Ovary (tissue), 7 donors: ENCODE measurements at regions not wholly inside any gene's neighbourhood (a gene's known extent, or its start where the extent isn't known, plus 50 kb on each side); places are given as distances from the start of the nearest gene placed in this dataset.

Source experiments
- DNase-seq, 5 donors: peaks; one replicate each; pipeline ENCODE4 v3.0.0-alpha.2; 2019 to 2020
- H3K27ac ChIP-seq, 2 donors: fragments of 200-600 bp; one replicate each; pipeline versions ENCODE4 v1.5.1 to v1.8.0; 2019 to 2022
- H3K27me3 ChIP-seq: fragments of 200-600 bp; one replicate; pipeline ENCODE4 v1.8.0; 2022
- H3K36me3 ChIP-seq: fragments of 200-600 bp; sonication (generic); one replicate; pipeline ENCODE4 v1.5.1; 2019
- H3K4me1 ChIP-seq: one replicate; pipeline ENCODE4 v1.8.1; 2013; ENCODE audit warnings: mild to moderate bottlenecking, moderate library complexity; ENCODE audit not compliant: insufficient read depth
- H3K4me3 ChIP-seq: fragments of 200-600 bp; sonication (generic); one replicate; pipeline ENCODE4 v1.5.1; 2017
- H3K9me3 ChIP-seq, 2 donors: fragments of 200-600 bp in 1 of 2; sonication (generic) in 1 of 2; one replicate each; pipeline versions ENCODE4 v1.5.1 to v1.8.1; 2013 to 2019; ENCODE audit warnings: mild to moderate bottlenecking in 1 of 2, moderate library complexity in 1 of 2
- EP300 ChIP-seq: sonication (generic); formaldehyde crosslinking; IDR thresholded peaks from one replicate; pipeline ENCODE4 v1.6.1; 2017; ENCODE audit warnings: antibody characterized with exemption
- POLR2A ChIP-seq: fragments of 450-650 bp; IDR thresholded peaks from one replicate; pipeline ENCODE4 v1.6.1; 2017; ENCODE audit warnings: antibody characterized with exemption, mild to moderate bottlenecking, moderate library complexity
- WGBS, 3 donors: extraction: QIAGEN DNeasy Blood & Tissue Kit in 1 of 3; methylation state at CpG; one replicate each; pipeline versions ENCODE4 v1.1.5 to v1.1.7; 2013 to 2017; 5-methylcytosine and 5-hydroxymethylcytosine counted together
- intact Hi-C, 4 donors: fragments of 100-400 bp; cut with DNase I; formaldehyde crosslinking; loops; one replicate each; pipeline versions ENCODE4 v1.11.0 to v1.15.1; 2022 to 2023
- TF ChIP-seq, protein P1 (sequence below), 3 donors: fragments of 450-650 bp in 2 of 3; fragments of 200-600 bp in 1 of 3; IDR thresholded peaks; one replicate each; pipeline versions ENCODE4 v1.5.1 to v1.8.0; 2016 to 2022; ENCODE audit warnings: antibody characterized with exemption in 3 of 3, mild to moderate bottlenecking in 1 of 3
- donor health status: DM: no; HTN: no; CAD: no; lungs with moderate emphysema.
- donor health status: DM: no; HTN: no; CAD: no.
- donor health status: Bipolar disorder and iron deficiency.
- donor health status: DM: no; HTN: no; CAD: no.
- donor health status: DM: yes; HTN: yes; CAD: no.

DNA sequence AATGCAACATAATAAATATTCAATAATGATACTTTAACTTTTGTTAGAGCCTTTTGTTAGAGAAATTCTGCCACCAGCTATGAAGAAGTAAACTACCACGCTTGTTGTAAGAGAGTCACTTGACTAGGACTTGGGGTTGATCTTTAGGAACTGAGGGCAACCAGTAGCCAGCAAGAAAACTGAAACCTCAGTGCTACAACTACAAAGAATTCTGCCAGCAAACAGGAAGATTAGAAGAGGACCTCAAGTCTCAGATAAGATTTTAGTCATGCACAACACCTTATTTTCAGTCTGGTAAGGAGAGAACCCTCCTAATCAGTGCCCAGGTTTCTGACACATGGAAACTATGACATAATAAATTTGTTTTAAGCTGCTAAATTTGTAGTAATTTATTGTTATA, 498.3 kb upstream of the STEAP1 start:
- TF ChIP-seq POLR2A = no peak
- TF ChIP-seq, protein P1, sequence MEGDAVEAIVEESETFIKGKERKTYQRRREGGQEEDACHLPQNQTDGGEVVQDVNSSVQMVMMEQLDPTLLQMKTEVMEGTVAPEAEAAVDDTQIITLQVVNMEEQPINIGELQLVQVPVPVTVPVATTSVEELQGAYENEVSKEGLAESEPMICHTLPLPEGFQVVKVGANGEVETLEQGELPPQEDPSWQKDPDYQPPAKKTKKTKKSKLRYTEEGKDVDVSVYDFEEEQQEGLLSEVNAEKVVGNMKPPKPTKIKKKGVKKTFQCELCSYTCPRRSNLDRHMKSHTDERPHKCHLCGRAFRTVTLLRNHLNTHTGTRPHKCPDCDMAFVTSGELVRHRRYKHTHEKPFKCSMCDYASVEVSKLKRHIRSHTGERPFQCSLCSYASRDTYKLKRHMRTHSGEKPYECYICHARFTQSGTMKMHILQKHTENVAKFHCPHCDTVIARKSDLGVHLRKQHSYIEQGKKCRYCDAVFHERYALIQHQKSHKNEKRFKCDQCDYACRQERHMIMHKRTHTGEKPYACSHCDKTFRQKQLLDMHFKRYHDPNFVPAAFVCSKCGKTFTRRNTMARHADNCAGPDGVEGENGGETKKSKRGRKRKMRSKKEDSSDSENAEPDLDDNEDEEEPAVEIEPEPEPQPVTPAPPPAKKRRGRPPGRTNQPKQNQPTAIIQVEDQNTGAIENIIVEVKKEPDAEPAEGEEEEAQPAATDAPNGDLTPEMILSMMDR (IDR thresholded peaks at IDR 0.05) = no peak
- no peak for TF ChIP-seq EP300
- Histone ChIP-seq H3K27ac (no peak overlapping the region), H3K4me1 (no peaks in the 10 kb centered on the region), H3K36me3 (no peaks in the 10 kb centered on the region), H3K9me3 (no peaks in the 10 kb centered on the region), H3K27me3 (no peaks in the 10 kb centered on the region), H3K4me3 (no peak overlapping the region)
- DNase-seq = no peak
- whole genome bisulfite sequencing, 3 donors = 92 to 98% (median 97%) methylated on average over 1 of the region's 1 CpG
- intact Hi-C loops = loop anchor here in 1 of 4 donors (5.0 kb wide), 1 partner anchor 619 kb away; no protein-coding TSS in a partner anchor

GRCh38 chr7:89661876-89662275, 492.4 kb upstream of the STEAP1 start:
- H3K36me3 ChIP-seq = no peaks in the 10 kb centered on the region
- no peak overlapping the region for H3K27ac ChIP-seq
- intact Hi-C loops = no loop called here
- no peak for DNase-seq
- TF ChIP-seq, protein P1 (IDR thresholded peaks at IDR 0.05) = no peak
- TF ChIP-seq POLR2A (no peak), EP300 (no peak)
- 62 to 95% (median 95%) methylated on average over 2 of the region's 2 CpGs for WGBS, 3 donors
- H3K9me3 ChIP-seq = no peaks in the 10 kb centered on the region
- no peaks in the 10 kb centered on the region for H3K27me3 ChIP-seq
- H3K4me3 ChIP-seq = no peak overlapping the region
- H3K4me1 ChIP-seq = no peaks in the 10 kb centered on the region

DNA sequence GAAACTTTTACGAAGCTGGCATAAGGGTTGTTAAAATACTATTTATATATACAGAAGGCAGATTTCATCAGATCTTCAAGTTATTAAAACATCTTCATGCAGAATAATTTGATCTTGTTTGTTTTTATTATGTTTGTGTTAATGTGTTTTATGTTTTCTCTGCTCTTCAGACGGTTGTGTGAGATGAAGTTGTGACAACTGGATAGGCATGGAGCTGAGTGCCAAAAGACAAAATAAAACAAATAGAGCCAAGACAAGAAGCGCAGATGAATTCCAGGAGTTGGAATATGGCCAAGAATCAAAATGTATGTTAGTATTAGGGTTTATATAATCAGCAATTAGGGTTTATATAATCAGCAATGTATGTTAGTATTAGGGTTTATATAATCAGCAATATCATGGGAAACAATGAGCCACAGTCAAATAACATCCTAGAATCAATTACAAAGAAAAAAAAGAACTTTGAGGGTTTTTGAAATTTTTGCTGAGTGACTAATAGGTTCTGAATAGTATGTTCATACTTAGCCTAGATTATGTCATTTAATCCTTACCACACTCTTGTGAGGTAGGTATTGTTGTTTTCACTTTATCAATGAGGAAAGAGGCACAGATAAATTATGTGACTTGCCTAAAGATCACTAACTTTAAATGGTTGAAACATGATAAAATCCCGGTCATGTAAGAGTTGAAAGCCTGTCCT, 488.0 kb upstream of the STEAP1 start:
- 62 to 67% (median 64%) methylated on average over 4 of the region's 4 CpGs for WGBS, 3 donors
- intact Hi-C loops = no loop called here
- TF ChIP-seq, protein P1 (IDR thresholded peaks at IDR 0.05) = no peak
- TF ChIP-seq POLR2A = no peak
- TF ChIP-seq EP300 = no peak

GRCh38 chr7:89680161-89680560, 474.1 kb upstream of the STEAP1 start:
- 38 to 67% (median 41%) methylated on average over 2 of the region's 2 CpGs for WGBS, 3 donors
- Histone ChIP-seq H3K4me3 (no peak overlapping the region), H3K9me3 (no peaks in the 10 kb centered on the region), H3K27ac (no peak overlapping the region), H3K4me1 (no peaks in the 10 kb centered on the region), H3K36me3 (no peaks in the 10 kb centered on the region), H3K27me3 (no peaks in the 10 kb centered on the region)
- TF ChIP-seq EP300 = no peak
- no peak for TF ChIP-seq POLR2A
- TF ChIP-seq, protein P1 (IDR thresholded peaks at IDR 0.05) = no peak
- DNase-seq = no peak
- intact Hi-C loops = loop anchor here in 1 of 4 donors (5.0 kb wide), 1 partner anchor 52 kb away; no protein-coding TSS in a partner anchor

More for the DNA sequence above, 488.0 kb upstream of the STEAP1 start:
- Histone ChIP-seq H3K4me3 (no peak overlapping the region), H3K27me3 (no peaks in the 10 kb centered on the region), H3K9me3 (no peaks in the 10 kb centered on the region), H3K4me1 (no peaks in the 10 kb centered on the region), H3K36me3 (no peaks in the 10 kb centered on the region), H3K27ac (no peak overlapping the region)
- no peak for DNase-seq
